ENCODE measurements at regions not wholly inside any gene's neighbourhood (a gene's known extent, or its start where the extent isn't known, plus 50 kb on each side); places are given as distances from the start of the nearest gene placed in this dataset.
"Not testable (repeated sequence)": the region's sequence is repeated elsewhere in the genome, so short reads cannot be mapped to it uniquely, and the experiment has no call there.

DNA sequence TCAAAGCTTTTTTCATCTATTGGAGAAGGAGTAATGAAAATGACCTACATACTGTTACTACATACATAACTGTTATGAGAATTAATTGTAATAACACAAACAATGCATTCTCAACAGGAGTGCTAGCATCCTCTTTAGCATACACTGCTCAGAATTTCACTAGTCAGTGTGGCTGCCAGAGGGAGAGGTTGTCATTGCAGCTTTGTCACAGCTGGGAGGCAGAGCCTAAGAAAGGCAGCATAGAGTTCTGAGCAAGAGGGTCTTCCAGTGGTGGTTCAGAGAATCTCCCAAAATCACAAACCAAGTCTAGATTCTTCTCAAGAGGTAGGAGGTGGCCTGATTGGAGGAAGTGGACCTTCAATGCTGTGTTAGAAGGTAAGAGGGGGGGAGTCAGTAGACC lies 286.7 kb upstream of the CYRIA start:
- DNase-seq: no peak

- no peak for DNase-seq
Measured at GRCh38 chr2:16950436-16950835, 284.8 kb upstream of the CYRIA start.

DNA sequence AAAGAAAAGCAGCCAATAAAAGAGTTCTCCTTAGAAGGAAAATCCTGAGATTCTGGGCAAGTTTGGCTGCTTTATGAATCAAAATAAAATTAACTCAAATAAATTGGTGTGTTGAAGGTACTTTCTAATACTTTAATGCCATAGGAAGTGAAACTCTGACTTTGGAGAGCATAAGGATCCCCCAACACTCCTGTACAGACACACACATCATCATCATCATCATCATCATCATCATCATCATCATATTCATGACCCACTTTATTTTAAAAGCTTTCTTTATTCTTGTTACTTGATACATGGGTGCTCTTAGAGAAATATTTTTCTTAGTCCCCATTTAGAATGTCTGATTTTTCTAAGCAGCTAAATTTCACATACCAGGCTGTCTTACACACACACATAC lies 283.1 kb upstream of the CYRIA start:
- no peak for DNase-seq

DNA sequence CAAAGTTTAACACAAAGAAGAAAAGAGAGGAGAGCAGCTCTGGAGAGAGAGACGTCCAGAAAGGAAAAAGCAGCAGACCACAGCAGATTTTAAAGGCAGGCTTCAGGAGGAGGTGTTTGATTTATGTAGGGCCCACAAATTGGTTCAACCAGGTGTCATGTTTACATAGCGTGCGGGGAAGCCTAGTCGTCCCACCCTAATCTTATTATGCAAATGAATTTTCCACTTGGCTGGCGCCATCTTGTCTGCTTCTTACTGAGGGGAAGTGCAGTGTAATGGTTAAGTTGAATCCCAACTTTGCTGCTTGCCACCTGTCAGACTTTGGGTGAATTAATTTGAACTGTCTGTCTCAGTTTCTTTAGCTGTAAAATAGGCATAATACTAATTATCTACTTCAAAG lies 282.4 kb upstream of the CYRIA start:
- DNase-seq: no peak

DNA sequence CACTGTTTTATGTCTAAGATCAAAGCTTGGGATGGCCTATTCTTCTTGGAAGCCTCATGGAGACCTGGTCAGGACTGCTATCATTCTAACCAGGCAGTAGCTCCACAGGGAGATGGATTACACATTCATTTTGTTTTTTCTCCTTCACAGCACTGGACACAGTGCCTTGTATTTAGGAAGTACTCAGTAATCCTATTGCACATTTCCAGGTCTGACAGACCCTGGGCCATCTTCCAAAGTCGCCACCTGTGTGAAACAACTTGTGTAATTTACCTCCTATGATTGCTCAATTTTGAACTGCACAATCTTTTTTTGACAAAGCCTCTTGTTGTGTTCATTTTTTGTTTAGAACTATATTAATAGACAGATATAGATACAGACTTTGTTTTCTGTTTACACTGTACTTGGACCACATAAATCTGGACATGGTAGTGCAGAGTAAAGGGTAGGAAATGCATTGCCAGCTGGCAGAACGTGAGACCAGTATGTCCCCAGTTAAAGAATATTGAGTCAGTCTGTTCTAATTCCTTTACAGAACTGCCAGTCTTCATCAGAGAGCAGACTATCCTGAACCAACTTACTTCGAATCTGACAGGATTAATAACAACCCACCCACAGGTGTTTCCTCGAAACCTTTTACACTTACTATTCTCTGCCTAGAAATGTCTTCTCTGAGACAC lies 277.8 kb upstream of the CYRIA start:
- DNase-seq: no peak

DNA sequence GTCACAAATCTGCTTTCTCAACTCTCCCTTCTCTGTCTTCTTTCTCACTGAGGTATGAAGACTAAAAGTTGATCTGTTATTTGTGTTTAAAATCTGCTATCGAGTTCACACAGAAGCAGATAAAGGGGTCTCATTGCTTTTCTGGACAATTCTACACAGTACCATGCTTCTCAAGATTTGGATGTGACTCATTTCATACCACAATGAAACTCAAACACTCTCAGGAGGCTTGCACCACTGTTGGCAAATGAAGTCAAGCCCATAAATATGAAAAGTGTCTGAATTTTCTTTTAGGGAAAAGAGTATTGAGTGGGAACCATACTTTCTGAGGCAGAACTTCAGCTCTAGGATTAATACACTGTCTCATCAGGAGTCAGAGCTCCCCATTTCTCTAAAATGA lies 274.6 kb upstream of the CYRIA start:
- DNase-seq: no peak

DNA sequence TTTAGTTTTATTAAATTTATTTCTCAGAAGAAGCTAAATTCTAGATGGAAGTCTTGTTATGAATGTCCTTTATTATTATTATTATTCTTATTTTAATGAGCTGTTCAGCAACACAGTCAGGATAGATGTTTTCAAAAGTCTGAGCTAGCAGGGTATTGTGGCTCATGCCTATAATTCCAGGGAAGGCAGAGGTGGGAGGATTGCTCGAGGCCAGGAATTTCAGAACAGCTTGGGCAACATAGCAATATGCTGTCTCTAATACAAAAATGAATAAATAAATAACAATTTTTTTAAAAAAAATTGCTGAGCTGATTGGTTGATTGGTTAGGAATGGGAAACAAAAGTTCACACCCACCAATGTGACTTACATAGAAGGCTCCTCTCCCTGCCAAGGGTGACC lies 274.1 kb upstream of the CYRIA start:
- no peak for DNase-seq

DNA sequence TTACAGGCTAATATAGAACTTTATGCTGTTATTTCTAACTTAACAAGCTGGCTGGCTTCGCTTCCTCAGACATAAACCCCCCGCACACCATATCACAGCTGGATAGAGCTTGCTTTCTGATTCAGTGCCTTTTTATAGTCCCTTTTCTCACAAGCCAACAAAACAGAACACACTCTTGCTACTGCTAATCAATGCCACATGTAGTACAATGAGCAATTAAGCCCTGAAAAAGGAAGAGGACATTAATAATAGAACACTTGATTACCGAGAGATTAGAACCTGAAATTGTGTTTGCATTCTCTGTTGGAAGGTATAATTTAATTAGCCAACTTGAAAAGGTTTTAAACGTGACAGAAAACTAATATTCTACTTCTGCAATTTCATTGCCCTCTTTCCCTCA lies 267.7 kb upstream of the CYRIA start:
- DNase-seq: no peak

- DNase-seq: no peak
Measured at GRCh38 chr2:16932826-16933225, 267.2 kb upstream of the CYRIA start.

GRCh38 chr2:16931441-16931840 lies 265.8 kb upstream of the CYRIA start:
- no peak for DNase-seq

- no peak for DNase-seq
Measured at GRCh38 chr2:16927398-16927797, 261.8 kb upstream of the CYRIA start.

DNA sequence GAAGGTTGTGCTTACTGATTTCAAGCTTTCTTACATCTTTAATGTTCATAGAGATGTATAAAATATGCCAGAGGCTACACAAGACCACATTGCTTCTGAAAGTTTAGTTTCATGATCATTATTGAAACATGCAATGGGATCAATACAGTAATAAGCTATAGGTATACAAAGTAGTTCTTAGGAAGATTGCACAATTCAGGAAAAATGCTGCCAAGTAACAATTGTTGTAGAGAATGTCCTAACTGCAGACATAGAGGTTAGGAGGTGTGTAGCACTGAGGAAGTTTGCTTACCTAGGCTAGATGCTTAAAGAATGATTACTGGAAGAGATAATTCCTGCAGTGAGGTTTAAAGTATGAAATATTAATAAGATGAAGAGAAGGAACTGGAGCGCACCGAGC lies 259.5 kb upstream of the CYRIA start:
- DNase-seq: no peak

DNA sequence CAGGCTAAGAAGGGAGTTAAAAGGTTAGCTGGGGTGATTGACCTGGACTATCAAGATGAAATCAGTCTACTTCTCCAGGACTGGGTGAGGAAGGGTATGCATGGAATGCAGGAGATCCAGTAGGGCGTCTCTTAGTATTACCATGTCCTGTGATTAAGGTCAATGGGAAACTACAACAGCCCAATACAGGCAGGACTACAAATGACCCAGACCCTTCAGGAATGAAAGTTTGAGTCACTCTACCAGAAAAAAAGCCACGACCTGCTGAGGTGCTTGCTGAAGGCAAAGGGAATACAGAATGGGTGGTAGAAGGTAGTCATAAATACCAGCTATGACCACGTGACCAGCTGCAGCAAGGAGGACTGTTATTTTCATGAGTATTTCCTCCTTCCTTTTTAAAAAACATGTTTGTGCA lies 249.7 kb upstream of the CYRIA start:
- DNase-seq: not testable (repeated sequence)

GRCh38 chr2:16911746-16912145 lies 246.1 kb upstream of the CYRIA start:
- no peak for DNase-seq

- DNase-seq: no peak
Measured at GRCh38 chr2:16908656-16909055, 243.0 kb upstream of the CYRIA start.

GRCh38 chr2:16907645-16908282 lies 242.1 kb upstream of the CYRIA start:
- DNase-seq: no peak

DNA sequence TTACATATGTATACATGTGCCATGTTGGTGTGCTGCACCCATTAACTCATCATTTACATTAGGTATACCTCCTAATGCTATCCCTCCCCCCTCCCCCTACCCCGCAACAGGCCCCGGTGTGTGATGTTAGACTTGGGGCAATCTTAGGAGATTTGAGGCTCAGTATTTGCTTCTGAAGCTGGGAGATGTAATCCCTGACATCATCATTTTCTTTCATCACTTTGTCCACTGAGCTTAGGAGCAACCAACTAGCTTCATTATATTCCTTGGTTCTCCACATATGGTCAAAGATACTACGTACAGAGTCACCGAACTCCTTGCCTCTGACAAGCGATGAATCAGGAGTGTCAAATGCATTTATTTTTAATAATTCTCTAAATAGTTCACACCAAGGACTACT lies 239.7 kb upstream of the CYRIA start:
- not testable (repeated sequence) for DNase-seq

DNA sequence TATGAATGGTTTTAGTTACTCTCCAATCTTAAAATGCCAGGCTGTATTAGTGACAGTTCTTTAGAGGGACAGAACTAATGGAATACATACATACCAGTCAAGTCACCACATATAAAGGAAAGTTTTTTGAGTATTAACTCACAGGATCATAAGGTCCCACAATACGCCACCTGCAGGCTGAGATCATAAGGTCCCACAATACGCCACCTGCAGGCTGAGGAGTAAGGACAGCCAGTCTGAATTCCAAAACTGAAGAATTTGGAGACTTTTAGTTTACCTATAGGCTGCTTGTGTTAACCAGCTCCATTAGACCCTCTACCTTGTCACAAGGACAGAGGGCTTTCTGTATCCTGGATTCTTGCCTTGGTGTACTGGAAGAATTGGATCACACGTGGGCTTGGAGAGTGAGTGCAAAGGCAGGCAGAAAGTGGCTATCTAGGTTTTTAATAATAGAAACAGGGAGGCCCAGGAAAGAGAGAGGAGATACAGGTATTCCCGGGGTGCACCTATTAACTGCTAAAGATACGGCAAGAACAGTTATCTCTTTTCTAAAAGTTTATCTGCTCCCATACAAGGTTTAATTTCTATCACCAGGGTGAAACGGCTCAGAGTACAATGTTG lies 234.9 kb upstream of the CYRIA start:
- peak; percentile 62 to 64 for DNase-seq

GRCh38 chr2:16899958-16900357 lies 234.3 kb upstream of the CYRIA start:
- DNase-seq: no peak

DNA sequence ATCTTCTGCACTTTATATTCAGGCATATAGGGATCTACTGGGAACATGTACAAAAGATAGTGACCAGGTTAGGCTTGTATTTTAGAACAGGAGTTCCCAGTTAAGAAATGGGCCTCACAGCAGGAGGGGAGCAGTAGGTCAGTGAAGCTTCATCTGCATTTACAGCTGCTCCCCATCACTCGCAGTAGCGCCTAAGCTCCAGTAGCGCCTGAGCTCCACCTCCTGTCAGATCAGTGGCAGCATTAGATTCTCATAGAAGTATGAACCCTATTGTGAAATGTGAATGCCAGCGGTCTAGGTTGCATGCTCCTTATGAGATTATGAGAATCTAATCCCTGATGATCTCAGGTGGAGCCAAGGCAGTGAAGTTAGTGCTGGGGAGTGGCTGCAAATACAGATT lies 224.4 kb upstream of the CYRIA start:
- DNase-seq: no peak

- DNase-seq: no peak
Measured at GRCh38 chr2:16885027-16885426, 219.4 kb upstream of the CYRIA start.

DNA sequence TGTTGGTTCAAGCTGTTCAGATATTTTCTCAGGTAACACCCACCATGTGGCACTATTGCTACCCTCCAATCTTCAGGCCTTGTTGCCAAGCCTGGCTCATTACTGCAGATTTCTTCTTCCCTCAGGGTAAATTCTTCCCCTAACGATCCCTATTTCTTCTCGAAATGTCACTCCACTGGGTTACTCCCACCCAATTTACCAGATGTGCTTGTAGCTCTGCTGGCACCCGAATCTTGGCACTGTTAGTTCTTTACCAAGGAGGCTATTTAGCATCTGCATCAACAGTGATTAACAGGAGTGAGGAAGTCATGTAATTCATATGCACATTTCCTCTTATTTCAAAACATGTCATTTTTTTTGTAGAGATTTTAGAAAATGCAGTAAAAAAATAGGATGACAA lies 217.1 kb upstream of the CYRIA start:
- no peak for DNase-seq

DNA sequence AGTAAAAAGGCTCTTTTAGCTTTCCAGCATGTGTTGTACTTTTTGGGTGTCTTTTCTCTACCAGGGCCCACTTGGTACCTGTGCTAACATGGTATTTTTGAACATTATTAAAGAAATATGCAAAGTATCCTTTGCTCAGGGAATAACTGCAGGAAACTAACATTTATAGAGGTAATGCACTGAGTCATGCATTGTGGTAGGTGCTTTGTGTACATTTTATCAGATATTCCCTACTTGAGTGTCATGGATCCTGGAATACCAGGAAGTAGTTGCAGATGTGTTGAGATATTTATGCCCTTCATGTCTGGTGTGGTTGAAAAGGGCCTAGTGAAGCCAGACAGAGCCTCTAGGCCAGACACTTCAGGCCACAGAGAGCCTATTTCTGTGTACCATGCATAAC lies 215.5 kb upstream of the CYRIA start:
- DNase-seq: no peak

DNA sequence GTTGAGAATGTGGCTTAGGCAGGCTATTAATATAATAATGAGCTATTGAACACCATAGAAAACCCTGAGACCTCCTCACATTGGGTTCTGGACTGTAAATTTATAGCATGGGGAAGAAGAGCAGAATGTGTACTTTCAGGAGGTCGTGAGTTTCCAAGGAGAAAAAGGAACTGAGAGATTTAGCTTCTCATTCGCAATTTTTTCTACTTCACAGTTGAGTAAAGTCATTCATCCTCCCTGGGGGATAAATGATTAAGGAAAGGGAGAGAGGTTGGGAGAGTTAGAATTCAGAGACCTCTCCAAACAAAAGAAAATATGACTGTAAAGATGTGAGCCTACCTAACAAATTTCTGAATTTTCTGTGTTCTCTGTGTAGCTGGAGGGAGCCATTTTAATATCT lies 205.8 kb upstream of the CYRIA start:
- no peak for DNase-seq
